GM18951 (cell line): ENCODE measurements at regions not wholly inside any gene's neighbourhood (a gene's known extent, or its start where the extent isn't known, plus 50 kb on each side); places are given as distances from the start of the nearest gene placed in this dataset.

Source experiments
- POLR2A ChIP-seq: IDR thresholded peaks from 4 replicates; pipeline ENCODE4 v1.6.1; 2011; ENCODE audit warnings: mild to moderate bottlenecking; ENCODE audit not compliant: insufficient read length, insufficient read depth; ENCODE audit errors: extremely low read depth
- in situ Hi-C: fragments of 300-500 bp; cut with MboI; formaldehyde crosslinking; loops from one replicate; pipeline ENCODE4 v1.12.0; 2022; ENCODE audit warnings: low sequenced_read_pairs, mixed read lengths, inconsistent platforms; ENCODE audit not compliant: unreplicated experiment

- in situ Hi-C loops, result no loop called here
- TF ChIP-seq POLR2A, result no peak
Measured at GRCh38 chr3:157566596-157566995, 63.4 kb upstream of the VEPH1 start.

- no peak for TF ChIP-seq POLR2A
- in situ Hi-C loops, result no loop called here
Measured at GRCh38 chr3:157559401-157559800, 56.2 kb upstream of the VEPH1 start.
